ENCODE measurements at regions not wholly inside any gene's neighbourhood (a gene's known extent, or its start where the extent isn't known, plus 50 kb on each side); places are given as distances from the start of the nearest gene placed in this dataset.

DNA sequence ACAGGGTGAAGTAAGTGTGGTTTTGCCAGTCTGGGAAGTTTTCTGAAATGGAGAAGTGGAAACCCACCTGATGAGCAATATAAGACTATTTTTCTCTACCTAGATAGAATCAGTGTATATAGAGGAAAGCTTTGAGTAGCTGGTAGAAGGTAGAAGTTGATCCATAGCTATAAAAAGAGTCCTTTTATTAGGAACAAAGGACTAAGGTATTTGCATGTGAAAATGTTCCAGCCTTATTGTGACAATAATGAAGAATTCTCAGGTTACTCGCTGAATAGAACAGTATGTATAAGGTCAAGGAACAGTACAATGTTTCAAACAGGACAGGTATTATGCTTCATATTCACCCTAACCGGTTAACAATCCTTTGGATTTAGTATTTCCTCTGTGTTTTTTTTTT, 972.2 kb downstream of the OTOL1 start:
- DNase-seq, result no peak

DNA sequence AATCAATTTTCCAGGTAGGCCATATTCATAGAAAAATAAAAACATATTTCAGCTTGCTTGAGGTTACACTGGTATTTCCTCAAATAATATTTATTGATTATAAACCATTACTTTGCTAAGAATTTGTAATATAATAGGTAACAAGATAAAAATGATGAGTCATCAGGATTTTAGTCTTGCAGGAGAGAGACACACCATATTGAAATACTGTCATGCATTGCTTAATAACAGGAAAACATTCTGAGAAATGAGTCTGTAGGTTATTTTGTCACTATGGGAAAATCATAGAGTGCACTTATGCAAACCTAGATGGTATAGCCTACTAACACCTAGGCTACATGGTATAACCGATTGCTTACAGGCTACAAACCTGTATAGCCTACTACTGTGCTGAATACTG, 990.5 kb downstream of the OTOL1 start:
- DNase-seq, result no peak

DNA sequence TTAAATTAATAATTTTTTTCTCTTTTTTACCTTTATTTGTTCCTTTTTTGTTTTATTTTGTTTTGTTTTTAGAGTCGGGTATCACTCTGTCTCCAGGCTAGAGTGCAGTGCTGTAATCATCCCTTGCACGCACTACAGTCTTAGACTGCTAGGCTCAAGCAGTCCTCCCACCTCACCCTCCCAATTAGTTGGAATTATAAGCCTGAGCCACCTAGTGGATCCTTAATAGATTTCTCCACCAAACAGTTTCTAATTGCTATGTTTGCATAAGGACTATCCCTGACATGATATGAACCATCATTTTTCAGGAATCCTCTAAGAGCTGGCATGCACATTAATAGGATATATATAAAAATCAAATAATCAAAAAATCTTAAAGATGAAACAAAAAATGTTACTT, 993.2 kb downstream of the OTOL1 start:
- no peak for DNase-seq

DNA sequence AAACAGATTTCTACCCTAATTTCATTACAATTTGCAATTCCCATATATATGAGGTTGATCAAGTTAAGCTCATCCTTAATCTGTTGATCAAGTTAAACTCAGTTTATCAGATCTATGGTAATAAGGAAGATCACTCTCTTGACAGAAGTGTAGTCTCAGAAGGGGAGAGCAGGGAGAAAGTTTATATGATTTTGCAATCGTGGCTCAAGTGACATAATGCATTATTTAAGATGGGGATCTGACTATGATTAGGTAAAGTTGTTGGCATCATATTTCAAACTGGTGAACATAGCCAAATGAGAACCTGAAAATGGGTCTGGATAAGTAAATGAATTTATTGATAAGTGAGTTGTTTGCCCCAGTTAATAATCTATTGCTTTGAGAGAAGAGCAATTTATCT, 995.3 kb downstream of the OTOL1 start:
- DNase-seq, result no peak

DNA sequence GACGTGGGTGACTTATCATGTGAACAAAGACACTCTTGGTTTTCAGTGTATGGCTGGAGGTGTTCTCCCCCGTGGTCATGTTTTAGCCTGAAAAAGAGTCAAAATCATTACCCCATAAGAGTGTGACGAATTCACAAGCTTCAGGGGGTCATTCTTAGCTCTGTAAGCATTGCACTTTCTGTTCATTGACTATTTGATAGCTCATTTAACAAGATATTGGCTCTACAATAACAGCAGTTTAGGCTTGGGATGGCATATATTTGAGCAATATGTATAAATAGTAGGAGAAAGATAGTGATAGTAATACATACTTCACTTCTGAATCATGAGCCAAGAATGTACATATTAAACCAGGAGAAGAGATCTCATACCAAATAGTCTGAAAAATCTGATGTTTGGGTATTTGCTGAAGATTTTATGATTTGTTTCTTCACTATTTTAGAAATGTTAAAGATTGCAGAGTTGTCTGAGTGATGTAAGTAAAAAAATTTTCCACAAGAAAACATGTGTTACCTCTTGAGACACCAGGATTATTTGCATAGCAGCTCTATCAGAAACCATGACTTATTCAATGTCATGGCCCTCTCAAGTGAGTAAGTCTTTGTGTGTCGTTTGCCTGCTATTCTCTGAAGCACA, 996.0 kb downstream of the OTOL1 start:
- DNase-seq, result no peak

DNA sequence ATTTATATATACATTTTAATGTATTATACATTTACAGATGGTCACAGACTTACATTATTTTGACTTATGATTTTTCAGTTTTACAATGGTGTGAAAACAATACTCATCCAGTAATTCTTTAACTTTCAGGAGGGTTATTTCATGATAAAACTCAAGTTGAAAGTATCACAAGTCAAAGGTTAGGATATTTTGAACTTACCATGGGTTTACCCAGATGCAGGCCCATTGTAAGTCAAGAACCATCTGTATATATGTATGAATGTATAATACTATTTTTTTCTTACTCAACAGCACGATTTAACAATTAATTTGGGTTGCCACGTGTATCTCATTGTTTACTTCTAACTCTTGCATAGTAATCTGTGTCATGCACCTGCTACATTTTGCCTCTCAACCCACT, 1002.0 kb downstream of the OTOL1 start:
- no peak for DNase-seq

DNA sequence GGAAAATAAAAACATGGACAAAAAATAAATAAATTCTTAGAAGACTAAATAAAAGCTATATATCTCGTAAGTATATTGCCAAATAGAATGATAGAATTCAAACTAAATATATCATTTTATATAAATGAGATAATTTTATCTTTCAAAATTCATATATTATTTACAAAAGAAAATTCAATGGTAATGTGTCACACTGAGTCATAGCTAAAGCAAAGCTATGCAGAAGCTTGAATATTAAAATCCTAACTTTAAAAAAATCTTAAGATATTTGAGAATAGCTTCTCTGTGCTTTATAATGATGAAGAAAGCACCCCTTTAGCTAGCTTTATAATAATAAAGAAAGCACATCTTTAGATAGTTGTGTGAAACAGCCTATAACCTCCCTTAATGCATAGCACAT, 1010.8 kb downstream of the OTOL1 start:
- no peak for DNase-seq

DNA sequence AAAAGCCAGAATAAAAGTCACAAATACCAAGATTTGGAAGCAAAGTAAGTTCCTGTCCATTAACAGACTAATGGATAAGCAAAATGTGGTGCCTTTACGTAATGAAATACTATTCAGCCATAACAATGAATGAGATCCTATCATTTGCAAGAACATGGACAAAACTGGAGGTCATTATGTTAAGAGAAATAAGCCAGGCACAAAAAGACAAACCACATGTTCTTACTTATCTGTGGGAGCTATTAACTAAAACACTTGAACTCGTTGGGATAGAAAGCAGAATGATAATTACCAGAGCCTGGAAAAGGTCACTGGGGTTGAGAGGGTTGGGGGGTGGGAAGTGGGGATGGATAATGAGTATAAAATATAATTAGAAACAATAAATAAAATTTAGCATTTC, 1015.9 kb downstream of the OTOL1 start:
- no peak for DNase-seq

DNA sequence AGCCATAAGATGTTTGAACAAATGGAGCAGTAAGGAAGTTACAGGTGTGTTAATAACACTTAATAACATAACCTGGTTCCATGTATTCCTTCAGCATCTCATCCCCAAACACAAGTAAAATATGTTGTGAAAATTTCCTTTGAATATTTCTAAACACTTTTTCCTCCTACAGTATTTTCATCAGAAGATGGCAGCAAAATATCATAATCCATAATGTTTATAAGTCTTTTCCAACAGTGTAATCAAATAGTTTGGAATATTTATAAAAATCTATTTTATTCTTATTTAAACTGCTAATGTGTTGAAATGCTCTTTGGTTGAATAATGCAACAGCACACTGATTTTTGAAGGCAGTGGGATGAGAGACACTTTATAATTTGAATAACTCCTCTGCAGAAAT, 1020.5 kb downstream of the OTOL1 start:
- DNase-seq, result no peak

DNA sequence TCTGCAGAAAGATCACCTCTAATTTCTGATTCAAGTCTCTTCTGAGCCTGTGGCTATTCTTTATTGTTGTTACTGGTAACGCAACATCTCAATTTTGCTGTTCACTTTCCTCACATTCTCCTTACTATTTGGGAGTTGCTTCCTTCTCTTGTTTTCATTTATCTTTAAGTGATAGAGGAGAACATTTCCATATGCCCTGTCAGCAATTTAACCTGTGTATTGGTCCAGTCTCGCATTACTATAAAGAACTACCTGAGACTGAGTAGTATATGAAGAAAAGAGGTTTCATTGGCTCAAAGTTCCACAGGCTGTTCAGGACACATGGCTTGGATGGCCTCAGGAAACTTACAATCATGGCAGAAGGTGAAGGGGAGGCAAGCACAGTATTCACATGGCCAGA, 1025.1 kb downstream of the OTOL1 start:
- DNase-seq, result no peak

DNA sequence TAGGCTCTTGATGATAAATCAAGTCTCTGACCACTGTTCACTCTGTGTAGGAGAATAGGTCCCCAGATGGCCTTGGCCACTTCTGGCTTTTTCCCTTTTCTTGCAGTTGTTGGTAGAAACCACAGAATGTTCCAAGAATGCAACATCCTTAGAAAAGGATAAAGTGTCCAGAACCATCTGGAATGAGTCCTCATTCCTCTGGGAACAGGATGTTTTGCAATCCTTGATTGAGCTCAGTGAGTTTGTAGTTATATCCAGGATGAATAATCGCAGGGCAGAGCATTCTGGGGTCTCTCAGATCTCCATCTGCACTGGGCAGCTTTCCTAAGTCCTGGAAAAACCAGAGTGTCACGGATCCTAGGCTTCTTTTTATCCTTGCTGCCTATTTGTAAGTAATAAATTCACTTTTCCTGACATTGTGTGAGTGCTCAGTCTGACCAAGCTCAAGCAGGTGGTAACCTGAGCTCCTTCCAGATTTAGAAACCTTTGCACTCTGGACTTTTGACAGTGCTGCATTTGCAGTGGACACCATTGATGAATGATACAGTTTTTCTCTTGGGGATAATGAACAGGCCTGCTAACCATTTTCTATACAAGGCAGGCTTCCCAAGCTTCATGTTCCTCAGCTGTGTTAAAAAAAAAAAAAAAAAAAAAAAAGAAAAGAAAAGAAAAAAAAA, 1028.6 kb downstream of the OTOL1 start:
- DNase-seq, result no peak

DNA sequence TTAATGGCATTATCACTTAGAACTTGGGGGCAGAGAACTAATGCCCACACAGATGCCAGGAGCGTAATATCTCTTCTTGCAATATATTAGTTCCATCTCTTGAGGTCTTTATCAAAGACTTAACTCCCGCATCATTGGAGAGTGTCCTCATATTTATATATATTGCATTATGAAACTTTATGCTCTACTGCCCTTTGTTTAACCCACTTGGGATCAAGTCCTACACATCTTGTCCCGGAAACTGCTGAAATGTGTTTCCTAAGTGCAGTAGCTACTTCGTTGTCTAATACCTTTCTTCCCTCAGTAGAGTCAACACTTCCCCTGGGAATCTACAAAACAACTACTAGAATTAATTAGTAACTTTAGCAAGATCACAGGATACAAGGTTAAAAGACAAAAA, 1029.2 kb downstream of the OTOL1 start:
- no peak for DNase-seq

DNA sequence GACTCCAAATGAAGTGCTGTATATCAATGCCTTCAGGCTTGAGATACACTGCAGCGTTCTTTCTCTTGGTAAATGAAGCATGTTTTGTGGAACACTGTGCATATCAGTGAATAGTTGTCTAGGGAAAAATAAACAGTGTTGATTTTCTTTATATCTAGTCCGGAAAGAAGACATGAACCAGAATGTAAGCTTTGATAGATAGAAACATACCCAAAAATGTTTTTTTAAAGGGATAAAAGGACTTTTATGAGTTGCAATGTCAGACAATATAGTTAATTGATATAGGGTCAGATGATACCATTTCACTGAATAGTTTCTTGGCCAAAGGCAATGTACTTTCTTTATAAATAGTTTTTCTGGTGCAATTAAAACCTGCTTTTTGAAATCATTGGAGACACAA, 1037.8 kb downstream of the OTOL1 start:
- DNase-seq, result no peak

DNA sequence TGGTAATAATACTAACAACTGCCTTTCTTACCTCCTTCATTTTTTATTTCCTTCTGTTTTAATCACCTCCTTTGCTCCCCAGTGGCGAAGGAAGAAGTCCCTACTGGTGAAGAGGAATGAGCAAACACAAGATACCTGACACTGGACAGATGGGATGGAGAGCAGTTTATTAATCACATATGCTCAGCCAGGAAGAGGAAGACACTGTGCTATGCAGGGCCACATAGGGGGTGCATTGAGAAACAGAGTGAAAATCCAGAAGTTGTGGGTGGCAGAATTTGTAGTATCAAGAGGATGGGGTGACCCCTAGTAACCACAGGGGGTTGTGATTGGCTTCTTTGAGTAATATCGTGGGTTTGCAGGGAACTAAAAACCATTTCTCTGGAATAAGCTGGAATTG, 1041.9 kb downstream of the OTOL1 start:
- no peak for DNase-seq

DNA sequence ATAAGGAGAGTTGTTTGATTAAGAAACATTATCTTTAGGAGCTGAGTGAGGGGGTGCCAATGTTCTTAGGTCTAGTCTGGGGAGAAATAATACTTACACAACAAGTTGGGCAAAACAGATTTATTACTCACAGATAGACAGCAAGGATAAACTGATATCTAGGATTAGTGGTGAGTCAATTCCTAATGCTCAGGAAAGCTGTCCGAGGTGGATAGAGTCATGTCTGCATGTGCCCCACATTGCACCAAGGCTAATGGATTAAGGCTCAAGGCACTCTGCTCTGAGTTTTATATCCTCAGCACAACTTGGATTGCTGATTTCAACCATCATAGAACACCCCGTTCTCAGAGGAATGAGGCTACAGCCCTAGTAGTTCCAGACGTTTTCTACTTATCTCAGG, 1042.3 kb downstream of the OTOL1 start:
- no peak for DNase-seq

DNA sequence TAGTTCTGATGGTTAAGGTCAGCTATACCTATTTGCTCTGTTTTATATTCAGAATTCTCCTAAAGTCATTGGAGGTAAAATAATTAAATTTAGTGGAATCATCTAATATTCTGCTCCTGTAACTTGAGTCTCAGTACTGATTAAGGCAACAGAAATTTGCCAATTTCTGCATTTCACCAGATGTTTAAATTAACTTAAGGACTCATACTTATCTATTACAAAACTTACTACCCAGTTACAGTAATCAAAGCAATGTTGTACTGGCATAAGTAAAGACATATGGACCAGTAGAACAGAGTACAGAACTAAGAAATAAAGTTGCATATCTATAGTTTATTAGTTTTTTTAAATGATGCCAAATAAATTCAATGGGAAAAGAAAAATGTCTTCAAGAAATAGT, 1043.8 kb downstream of the OTOL1 start:
- DNase-seq, result no peak

DNA sequence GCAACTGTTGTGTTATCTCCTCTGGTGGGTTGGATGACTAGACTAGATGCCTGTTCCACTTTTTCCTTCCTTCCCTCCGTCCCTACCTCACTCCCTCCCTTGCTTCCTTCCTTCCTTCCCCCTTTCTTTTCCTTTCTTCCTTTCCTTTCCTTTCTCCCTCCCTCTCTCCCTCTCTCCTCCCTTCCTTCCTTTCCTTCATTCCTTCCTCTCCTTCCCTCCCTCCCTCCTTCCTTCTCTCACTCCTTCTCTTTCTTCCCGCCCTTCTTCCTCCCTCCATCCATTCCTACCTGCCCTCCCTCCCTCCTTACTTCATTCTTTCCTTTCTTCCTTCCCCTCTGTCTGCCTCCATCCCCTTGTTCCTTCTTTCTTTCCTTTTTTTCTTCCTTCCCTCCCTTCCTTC, 1045.3 kb downstream of the OTOL1 start:
- DNase-seq, result no peak

DNA sequence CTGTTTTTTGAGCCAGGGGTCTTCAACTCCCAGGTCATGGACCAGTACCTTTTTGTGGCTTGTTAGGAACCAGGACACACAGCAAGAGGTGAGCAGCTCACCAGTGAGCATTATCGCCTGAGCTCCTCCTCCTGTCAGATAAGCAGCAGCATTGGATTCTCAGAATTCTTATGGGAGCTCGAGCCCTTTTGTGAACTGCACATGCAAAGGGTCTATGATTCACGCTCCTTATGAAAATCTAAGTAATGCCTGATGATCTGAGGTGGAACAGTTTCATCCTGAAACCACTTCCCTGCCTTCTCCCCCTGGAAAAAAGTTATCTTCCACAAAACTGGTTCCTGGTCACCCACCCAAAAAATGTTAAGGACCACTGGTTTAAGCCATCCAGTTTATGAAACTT, 1047.6 kb downstream of the OTOL1 start:
- DNase-seq, result no peak

DNA sequence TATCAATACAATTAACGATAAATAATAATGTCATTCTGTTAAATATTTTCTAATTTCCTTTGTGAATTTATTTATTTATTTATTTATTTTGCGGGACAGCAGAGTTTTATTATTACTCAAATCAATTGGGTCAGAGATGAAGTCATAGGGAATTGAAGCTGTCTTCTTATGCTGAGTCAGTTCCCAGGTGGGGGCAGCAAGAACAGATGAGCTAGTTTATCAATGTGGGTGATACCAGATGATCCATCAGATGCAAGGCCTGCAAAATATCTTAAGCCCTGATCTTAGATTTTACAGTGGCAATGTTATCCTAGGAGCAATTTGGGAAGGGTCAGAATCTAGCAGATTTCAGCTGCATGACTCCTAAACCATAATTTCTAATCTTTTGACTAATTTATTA, 1050.3 kb downstream of the OTOL1 start:
- no peak for DNase-seq

DNA sequence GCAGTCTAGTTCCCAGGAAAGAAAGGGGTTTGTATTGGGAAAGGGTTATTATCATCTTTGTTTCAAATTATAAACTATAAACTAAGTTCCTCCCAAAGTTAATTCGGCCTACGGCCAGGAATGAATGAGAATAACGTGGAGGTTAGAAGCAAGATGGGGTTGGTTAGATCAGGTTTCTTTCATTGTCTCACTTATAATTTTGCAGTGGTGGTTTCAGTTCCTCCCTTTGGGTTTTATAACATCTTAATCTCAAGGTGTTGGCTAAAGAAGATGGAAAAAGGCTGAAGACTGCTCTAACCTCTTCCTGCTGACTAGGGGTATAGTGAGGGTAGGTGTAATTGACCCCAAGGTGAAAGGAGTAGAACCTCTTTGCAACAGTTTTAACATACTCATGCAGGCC, 1050.7 kb downstream of the OTOL1 start:
- DNase-seq, result no peak

DNA sequence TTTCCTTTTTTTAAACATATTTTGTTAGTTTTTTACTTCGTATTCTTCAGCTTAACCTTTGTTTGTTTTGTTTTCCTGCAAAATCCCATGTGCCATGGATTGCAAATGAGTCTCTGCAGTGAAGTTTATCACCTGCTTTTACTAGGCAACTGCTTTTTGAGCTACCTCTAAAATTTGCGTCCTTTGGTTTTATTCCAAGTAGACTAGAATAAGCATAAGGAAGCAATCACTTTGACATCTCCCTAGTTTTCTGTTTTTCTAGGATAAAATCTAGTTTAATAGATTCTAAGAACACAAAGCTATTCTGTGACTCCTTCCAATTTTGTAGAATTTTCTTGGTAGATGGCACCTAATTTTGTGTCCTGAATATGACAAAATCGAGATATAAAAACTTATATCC, 1059.2 kb downstream of the OTOL1 start:
- DNase-seq, result no peak

DNA sequence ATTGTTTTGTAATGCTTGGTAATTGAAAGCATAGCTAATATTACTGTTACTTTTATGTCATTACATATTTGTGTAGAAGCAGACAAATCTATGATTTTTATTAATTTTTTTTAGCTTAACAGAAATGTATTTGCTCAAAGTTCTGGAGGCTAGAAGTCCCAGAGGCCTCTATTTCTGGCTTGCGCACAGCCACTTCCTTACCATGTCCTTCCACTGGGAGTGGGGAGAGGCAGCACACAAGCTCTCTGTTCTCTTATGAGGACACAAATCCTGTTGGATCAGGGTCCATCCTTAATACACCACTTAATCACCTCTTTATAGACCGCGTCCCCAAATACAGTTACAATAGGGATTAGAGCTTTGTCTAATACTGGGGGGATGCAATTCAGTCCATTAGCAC, 1061.4 kb downstream of the OTOL1 start:
- DNase-seq, result no peak

DNA sequence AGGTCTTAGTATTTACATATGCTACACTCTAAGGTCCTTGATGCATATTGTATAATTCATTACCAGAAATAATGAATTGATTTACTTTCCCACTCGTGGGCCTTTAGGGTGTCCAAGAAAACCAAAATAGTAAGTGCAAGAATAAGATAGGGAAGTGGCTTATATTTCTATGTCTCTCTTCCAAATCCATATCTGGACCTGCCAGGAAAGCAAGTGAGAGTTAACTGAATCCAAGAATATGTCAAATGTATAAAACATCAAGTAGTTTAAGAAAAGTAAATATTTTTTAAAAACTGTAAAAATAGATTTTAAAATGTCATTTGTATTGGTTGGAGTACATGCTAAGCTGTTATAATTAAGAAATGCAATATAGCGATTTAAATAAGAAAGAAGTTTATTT, 1072.1 kb downstream of the OTOL1 start:
- no peak for DNase-seq

DNA sequence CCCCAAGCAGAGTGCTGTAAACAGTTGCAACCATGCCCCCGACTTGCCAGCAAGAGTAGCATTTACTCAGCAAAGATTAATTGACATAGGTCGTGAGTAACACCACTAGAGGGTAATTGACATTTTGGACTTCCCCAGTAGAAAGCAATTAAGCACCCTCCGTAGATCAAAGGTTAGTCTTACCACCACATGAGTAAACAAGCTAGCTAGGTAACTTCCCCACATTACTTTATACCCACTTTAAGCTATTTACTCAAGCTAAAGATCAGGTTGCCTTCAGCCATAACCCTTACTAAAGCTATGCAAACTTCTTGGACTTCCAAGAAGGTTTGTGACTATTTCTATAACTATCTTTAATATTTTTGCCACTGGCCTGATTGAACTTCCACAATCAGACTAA, 1072.7 kb downstream of the OTOL1 start:
- DNase-seq, result no peak

DNA sequence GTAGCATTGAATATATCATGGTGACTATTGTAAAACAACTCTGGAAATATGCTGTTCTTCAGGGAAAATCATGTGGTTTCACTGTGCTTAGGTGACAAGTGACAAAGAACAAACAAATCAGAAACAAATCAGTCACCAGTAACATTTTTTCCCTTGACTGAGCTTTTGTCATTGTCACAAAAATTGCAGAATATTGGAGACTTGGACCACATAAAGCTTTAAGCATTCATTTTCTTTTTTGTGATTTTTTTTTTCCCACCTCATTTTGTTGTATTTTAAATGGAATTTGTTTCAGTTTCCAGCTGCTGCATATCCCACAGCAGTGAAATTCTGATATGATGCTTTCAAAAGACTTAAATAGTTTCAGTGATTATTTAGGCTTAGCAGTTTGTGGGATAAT, 1088.4 kb downstream of the OTOL1 start:
- DNase-seq, result no peak
